DND-41 (cell line): ENCODE measurements at regions not wholly inside any gene's neighbourhood (a gene's known extent, or its start where the extent isn't known, plus 50 kb on each side); places are given as distances from the start of the nearest gene placed in this dataset.

Source experiments
- ATAC-seq: fragments of 200-7000 bp; cut with Tn5 transposase; 3 replicates; pipeline ENCODE4 v1.9.1; 2021; ENCODE audit warnings: low read depth; ENCODE audit not compliant: insufficient read depth
- DNase-seq: peaks from one replicate; pipeline ENCODE4 v3.0.0-alpha.2; 2020
- H2AFZ ChIP-seq: 2 replicates; pipeline ENCODE4 v1.6.0; 2012; ENCODE audit warnings: low read depth, low read length
- H3K27ac ChIP-seq: 2 replicates; pipeline ENCODE4 v1.5.1; 2012; ENCODE audit warnings: low read length, inconsistent platforms
- H3K27me3 ChIP-seq: fragments of 200-600 bp; sonication (generic); 2 replicates; pipeline ENCODE4 v1.6.0; 2012; ENCODE audit warnings: low read length, mild to moderate bottlenecking, inconsistent platforms; ENCODE audit not compliant: insufficient read depth, poor library complexity
- H3K36me3 ChIP-seq: 2 replicates; pipeline ENCODE4 v1.5.1; 2012; ENCODE audit warnings: low read length, inconsistent platforms; ENCODE audit not compliant: insufficient read depth
- H3K4me1 ChIP-seq: 2 replicates; pipeline ENCODE4 v1.5.1; 2012; ENCODE audit warnings: mild to moderate bottlenecking, low read length; ENCODE audit not compliant: insufficient read depth
- H3K4me2 ChIP-seq: 2 replicates; pipeline ENCODE4 v1.6.0; 2012; ENCODE audit warnings: mild to moderate bottlenecking, moderate library complexity, low read length, inconsistent platforms; ENCODE audit not compliant: insufficient read depth
- H3K4me3 ChIP-seq, 2 experiments: fragments of 200-600 bp in 1 of 2; shearing (Covaris generic) in 1 of 2; 2 replicates each; pipeline ENCODE4 v1.5.1; 2012 to 2016; ENCODE audit warnings: inconsistent platforms in 2 of 2, low read length in 2 of 2, mild to moderate bottlenecking in 2 of 2, low read depth in 1 of 2, moderate library complexity in 1 of 2
- H3K79me2 ChIP-seq: 2 replicates; pipeline ENCODE4 v1.6.0; 2012; ENCODE audit warnings: low read length, inconsistent platforms; ENCODE audit not compliant: insufficient read depth
- H3K9ac ChIP-seq: 2 replicates; pipeline ENCODE4 v1.6.0; 2012; ENCODE audit warnings: low read depth, mild to moderate bottlenecking, inconsistent platforms, low read length, moderate library complexity
- H3K9me3 ChIP-seq: 2 replicates; pipeline ENCODE4 v1.5.1; 2012; ENCODE audit warnings: low read length, moderate library complexity, mild to moderate bottlenecking, inconsistent platforms; ENCODE audit not compliant: insufficient read depth, severe bottlenecking
- H4K20me1 ChIP-seq: 2 replicates; pipeline ENCODE4 v1.6.0; 2012; ENCODE audit warnings: low read length; ENCODE audit not compliant: insufficient read depth
- CTCF ChIP-seq: IDR thresholded peaks from 2 replicates; pipeline ENCODE4 v1.5.1; 2012; ENCODE audit warnings: borderline replicate concordance, low read length, moderate library complexity, mild to moderate bottlenecking; ENCODE audit not compliant: poor library complexity, severe bottlenecking; ENCODE audit errors: extremely low read depth
- EZH2 ChIP-seq: IDR thresholded peaks from 3 replicates; pipeline ENCODE4 v1.6.1; 2012; ENCODE audit warnings: borderline replicate concordance, low read depth, mild to moderate bottlenecking, moderate library complexity, low read length, inconsistent platforms; ENCODE audit not compliant: severe bottlenecking

GRCh38 chr5:54709096-54709495 lies 191.5 kb downstream of the SNX18 start:
- no peaks in the 10 kb centered on the region for H3K27me3 ChIP-seq
- H3K27ac ChIP-seq: no peak overlapping the region
- no peak for ATAC-seq
- no peaks in the 10 kb centered on the region for H3K9me3 ChIP-seq
- TF ChIP-seq CTCF (no peak), EZH2 (no peak)
- H4K20me1 ChIP-seq: no peaks in the 10 kb centered on the region
- no peak overlapping the region for H3K4me3 ChIP-seq
- no peak for DNase-seq
- H3K79me2 ChIP-seq: no peaks in the 10 kb centered on the region
- no peaks in the 10 kb centered on the region for H3K4me1 ChIP-seq
- no peaks in the 10 kb centered on the region for H3K36me3 ChIP-seq
- H3K9ac ChIP-seq: no peak overlapping the region
- H2AFZ ChIP-seq: no peak overlapping the region
- no peak overlapping the region for H3K4me2 ChIP-seq

GRCh38 chr5:54707841-54708240 lies 190.3 kb downstream of the SNX18 start:
- ATAC-seq (no peak), DNase-seq (no peak)
- Histone ChIP-seq H3K4me3 (no peak overlapping the region), H3K79me2 (no peaks in the 10 kb centered on the region), H3K4me1 (no peaks in the 10 kb centered on the region), H3K9ac (no peak overlapping the region), H3K36me3 (no peaks in the 10 kb centered on the region), H3K4me2 (no peak overlapping the region), H2AFZ (no peak overlapping the region), H3K27me3 (no peaks in the 10 kb centered on the region), H3K9me3 (no peaks in the 10 kb centered on the region), H3K27ac (no peak overlapping the region), H4K20me1 (no peaks in the 10 kb centered on the region)
- TF ChIP-seq EZH2 (no peak), CTCF (no peak)

GRCh38 chr5:54705994-54706653 lies 188.6 kb downstream of the SNX18 start:
- H3K27me3 ChIP-seq: no peaks in the 10 kb centered on the region
- no peak overlapping the region for H3K4me2 ChIP-seq
- H3K79me2 ChIP-seq: no peaks in the 10 kb centered on the region
- ATAC-seq (no peak), DNase-seq (no peak)
- no peaks in the 10 kb centered on the region for H4K20me1 ChIP-seq
- no peak overlapping the region for H3K4me3 ChIP-seq
- no peak for TF ChIP-seq CTCF
- TF ChIP-seq EZH2: no peak
- H3K9ac ChIP-seq: no peak overlapping the region
- H3K27ac ChIP-seq: no peak overlapping the region
- H3K9me3 ChIP-seq: no peaks in the 10 kb centered on the region
- H3K36me3 ChIP-seq: no peaks in the 10 kb centered on the region
- no peaks in the 10 kb centered on the region for H3K4me1 ChIP-seq
- H2AFZ ChIP-seq: no peak overlapping the region
